NT2/D1 (cell line): ENCODE measurements at regions not wholly inside any gene's neighbourhood (a gene's known extent, or its start where the extent isn't known, plus 50 kb on each side); places are given as distances from the start of the nearest gene placed in this dataset.

Experiments used
- DNase-seq: peaks from one replicate; pipeline ENCODE4 v3.0.0-alpha.2; 2011; ENCODE audit warnings: low read depth, low spot score
- H3K27me3 ChIP-seq: 2 replicates; pipeline ENCODE4 v1.6.0; 2011; ENCODE audit warnings: mild to moderate bottlenecking; ENCODE audit not compliant: insufficient read length, insufficient read depth
- H3K36me3 ChIP-seq: 2 replicates; pipeline ENCODE4 v1.6.1; 2011; ENCODE audit warnings: mild to moderate bottlenecking, low read length, mixed read lengths; ENCODE audit not compliant: insufficient read depth, insufficient read length
- H3K4me1 ChIP-seq: 2 replicates; pipeline ENCODE4 v1.5.1; 2011; ENCODE audit not compliant: insufficient read depth, insufficient read length
- H3K4me3 ChIP-seq: 2 replicates; pipeline ENCODE4 v1.5.1; 2011; ENCODE audit warnings: low read depth; ENCODE audit not compliant: insufficient read length
- H3K9ac ChIP-seq: 2 replicates; pipeline ENCODE4 v1.6.0; 2011; ENCODE audit warnings: low read depth; ENCODE audit not compliant: insufficient read length
- H3K9me3 ChIP-seq: 2 replicates; pipeline ENCODE4 v1.5.1; 2011; ENCODE audit warnings: mild to moderate bottlenecking, low read length; ENCODE audit not compliant: insufficient read depth
- SUZ12 ChIP-seq: IDR thresholded peaks from 2 replicates; pipeline ENCODE4 v1.6.1; 2011; ENCODE audit not compliant: insufficient read length, insufficient read depth; ENCODE audit errors: extremely low read depth
- YY1 ChIP-seq: IDR thresholded peaks from 2 replicates; pipeline ENCODE4 v1.6.1; 2011; ENCODE audit not compliant: insufficient read length, insufficient read depth
- ZNF274 ChIP-seq: IDR thresholded peaks from 2 replicates; pipeline ENCODE4 v1.6.1; 2011; ENCODE audit warnings: mild to moderate bottlenecking, low read depth, low read length

GRCh38 chr1:221376286-221376685 is 365.6 kb downstream of the DUSP10 start:
- Histone ChIP-seq H3K4me1 (peaks cover 3% of the 10 kb centered on the region), H3K9ac (no peak overlapping the region), H3K36me3 (no peaks in the 10 kb centered on the region), H3K27me3 (no peaks in the 10 kb centered on the region), H3K9me3 (no peaks in the 10 kb centered on the region), H3K4me3 (no peak overlapping the region)
- no peak for DNase-seq
- no peak for TF ChIP-seq SUZ12

GRCh38 chr1:221381910-221382623 is 359.8 kb downstream of the DUSP10 start:
- Histone ChIP-seq H3K4me1 (no peaks in the 10 kb centered on the region), H3K36me3 (no peaks in the 10 kb centered on the region), H3K27me3 (no peaks in the 10 kb centered on the region), H3K4me3 (no peak overlapping the region), H3K9ac (no peak overlapping the region), H3K9me3 (no peaks in the 10 kb centered on the region)
- TF ChIP-seq SUZ12 (no peak), ZNF274 (no peak), YY1 (no peak)
- DNase-seq = no peak

- H3K27me3 ChIP-seq = no peaks in the 10 kb centered on the region
- no peak overlapping the region for H3K4me3 ChIP-seq
- TF ChIP-seq ZNF274 = no peak
- TF ChIP-seq YY1 = no peak
- H3K9me3 ChIP-seq = peaks cover 14% of the 10 kb centered on the region; the same call in 1 of the 2 replicates
- H3K9ac ChIP-seq = no peak overlapping the region
- DNase-seq = no peak
- no peaks in the 10 kb centered on the region for H3K36me3 ChIP-seq
- no peaks in the 10 kb centered on the region for H3K4me1 ChIP-seq
Measured at GRCh38 chr1:221392453-221392852, 349.4 kb downstream of the DUSP10 start.

- Histone ChIP-seq H3K9ac (no peak overlapping the region), H3K9me3 (peaks cover 10% of the 10 kb centered on the region; the same call in 1 of the 2 replicates), H3K4me1 (no peaks in the 10 kb centered on the region), H3K27me3 (no peaks in the 10 kb centered on the region), H3K36me3 (no peaks in the 10 kb centered on the region), H3K4me3 (no peak overlapping the region)
- no peak for DNase-seq
- TF ChIP-seq YY1 (no peak), SUZ12 (no peak), ZNF274 (no peak)
Measured at GRCh38 chr1:221394011-221394544, 347.8 kb downstream of the DUSP10 start.

GRCh38 chr1:221396526-221396925 is 345.4 kb downstream of the DUSP10 start:
- Histone ChIP-seq H3K9ac (no peak overlapping the region), H3K4me3 (no peak overlapping the region), H3K9me3 (no peaks in the 10 kb centered on the region; the same call in 1 of the 2 replicates), H3K4me1 (no peaks in the 10 kb centered on the region), H3K27me3 (no peaks in the 10 kb centered on the region), H3K36me3 (no peaks in the 10 kb centered on the region)
- DNase-seq = no peak
- no peak for TF ChIP-seq YY1

- Histone ChIP-seq H3K4me3 (no peak overlapping the region), H3K9me3 (no peaks in the 10 kb centered on the region; the same call in 1 of the 2 replicates), H3K36me3 (no peaks in the 10 kb centered on the region), H3K27me3 (no peaks in the 10 kb centered on the region), H3K9ac (no peak overlapping the region), H3K4me1 (no peaks in the 10 kb centered on the region)
- DNase-seq = no peak
- no peak for TF ChIP-seq ZNF274
- TF ChIP-seq SUZ12 = no peak
- no peak for TF ChIP-seq YY1
Measured at GRCh38 chr1:221397141-221397540, 344.7 kb downstream of the DUSP10 start.

- H3K9ac ChIP-seq = no peak overlapping the region
- TF ChIP-seq ZNF274 (no peak), YY1 (no peak)
- no peaks in the 10 kb centered on the region for H3K36me3 ChIP-seq
- H3K4me1 ChIP-seq = no peaks in the 10 kb centered on the region
- DNase-seq = no peak
- no peaks in the 10 kb centered on the region for H3K27me3 ChIP-seq
- no peaks in the 10 kb centered on the region; the same call in 1 of the 2 replicates for H3K9me3 ChIP-seq
- no peak overlapping the region for H3K4me3 ChIP-seq
Measured at GRCh38 chr1:221397606-221398005, 344.3 kb downstream of the DUSP10 start.
